ENCODE measurements at regions not wholly inside any gene's neighbourhood (a gene's known extent, or its start where the extent isn't known, plus 50 kb on each side); places are given as distances from the start of the nearest gene placed in this dataset.

DNA sequence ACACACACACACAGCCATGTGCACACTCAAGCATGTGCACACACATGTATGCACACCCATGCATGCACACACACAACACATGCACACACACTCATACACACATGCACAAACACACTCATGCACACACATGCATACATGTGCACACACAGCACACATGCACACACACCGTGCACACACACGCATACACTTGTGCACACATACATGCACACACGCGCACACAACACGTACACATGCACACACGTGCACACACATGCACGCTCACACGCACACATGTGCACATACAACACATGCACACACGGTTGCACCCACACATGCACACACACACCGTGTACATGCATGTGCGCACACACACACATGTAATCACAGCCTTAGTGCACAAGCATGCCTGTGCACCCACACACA, 230.4 kb upstream of the GSE1 start:
- H3K27ac ChIP-seq (ENCODE audit: low read depth, low read length), result no peak overlapping the region
- no peaks in the 10 kb centered on the region for H3K27me3 ChIP-seq (ENCODE audit: control insufficient read depth, insufficient read depth, low read length)
- no peaks in the 10 kb centered on the region for H3K36me3 ChIP-seq (ENCODE audit: control insufficient read depth, insufficient read depth, low read length)
- no peak overlapping the region for H3K4me3 ChIP-seq (ENCODE audit: low read length)
- peaks cover 19% of the 10 kb centered on the region for H3K4me1 ChIP-seq (ENCODE audit: control insufficient read depth, insufficient read depth, low read length)
- H3K9ac ChIP-seq (ENCODE audit: low read length), result no peak overlapping the region

DNA sequence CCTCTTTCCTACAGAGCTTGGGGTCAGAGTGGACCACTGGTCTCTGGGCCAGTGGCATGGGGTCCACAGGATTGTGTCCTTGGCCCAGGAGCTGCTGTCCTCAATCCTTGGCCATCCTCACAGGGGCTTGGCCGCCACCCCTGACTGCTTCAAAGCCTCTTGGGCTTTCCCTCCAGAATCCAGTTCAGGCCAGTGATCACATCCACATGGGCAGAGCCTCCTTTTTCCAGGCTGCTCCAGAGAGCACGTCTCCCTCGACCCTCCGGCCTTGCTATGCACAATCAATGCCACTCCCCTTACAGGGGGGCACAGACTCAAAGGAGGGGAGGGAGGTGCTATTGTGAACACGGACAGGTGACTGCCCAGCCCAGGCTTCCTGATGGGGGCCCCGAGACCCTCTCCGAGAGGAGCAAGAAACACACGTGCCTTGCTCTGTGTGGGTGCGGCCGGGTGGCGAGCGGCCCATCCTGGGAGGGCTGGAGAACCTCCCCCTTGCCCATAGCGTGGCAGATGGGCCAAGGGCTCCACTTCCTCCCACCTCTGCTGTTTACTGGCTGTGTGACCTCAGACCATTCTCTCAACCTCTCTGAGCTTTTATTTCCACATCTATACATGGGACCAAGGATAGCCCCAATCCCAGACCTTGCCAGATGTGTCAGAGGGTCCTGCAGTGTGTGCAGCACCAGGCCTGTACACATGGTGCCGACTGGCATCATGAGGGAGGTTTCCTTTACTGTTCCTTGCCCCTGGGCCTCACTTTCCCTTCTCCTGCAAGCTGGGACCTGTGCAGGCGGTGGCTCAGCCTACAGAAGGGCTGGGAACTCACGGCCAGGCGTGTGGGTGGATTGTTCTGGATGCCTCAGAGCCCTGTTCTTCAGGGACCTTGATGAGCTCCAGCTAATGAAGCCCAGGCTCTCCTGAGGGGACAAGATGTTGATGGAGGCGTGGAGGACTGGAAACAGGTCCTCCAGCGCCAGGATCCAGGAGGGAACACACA, 229.0 kb upstream of the GSE1 start:
- Histone ChIP-seq H3K9ac (ENCODE audit: low read length) (no peak overlapping the region), H3K4me3 (ENCODE audit: low read length) (no peak overlapping the region), H3K27me3 (ENCODE audit: control insufficient read depth, insufficient read depth, low read length) (no peaks in the 10 kb centered on the region), H3K36me3 (ENCODE audit: control insufficient read depth, insufficient read depth, low read length) (no peaks in the 10 kb centered on the region), H3K4me1 (ENCODE audit: control insufficient read depth, insufficient read depth, low read length) (peaks cover 14% of the 10 kb centered on the region), H3K27ac (ENCODE audit: low read depth, low read length) (no peak overlapping the region)

DNA sequence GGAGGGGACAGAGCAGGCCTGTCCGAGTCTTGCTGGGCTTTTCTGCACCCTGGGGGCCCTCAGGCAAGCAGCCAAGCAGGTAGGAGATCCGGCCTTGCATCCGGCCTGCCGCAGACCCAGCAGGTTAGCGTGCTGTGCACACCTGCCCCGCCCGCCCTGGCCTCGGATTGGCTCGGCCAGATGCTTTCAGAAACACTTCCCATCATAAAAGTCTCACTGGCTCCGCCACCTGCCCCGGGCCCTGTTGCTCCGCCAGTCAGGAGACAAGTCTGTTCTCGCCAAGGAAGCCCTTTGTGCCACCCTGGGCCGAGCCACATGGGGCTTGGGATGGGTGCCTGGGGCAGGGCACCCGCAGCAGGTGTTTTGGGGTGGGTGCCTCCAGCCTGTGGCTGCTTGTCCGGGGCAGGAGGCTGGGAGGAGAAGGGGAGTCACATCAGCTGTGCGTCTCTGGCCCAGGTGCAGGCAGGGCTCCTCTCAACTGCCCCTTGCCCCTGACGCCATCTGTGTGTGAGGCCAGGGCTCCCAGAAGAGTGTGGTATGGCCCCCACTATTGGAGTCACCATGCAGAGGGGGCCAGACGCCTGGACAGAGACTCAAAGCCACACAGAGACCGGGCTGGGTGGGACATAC, 228.2 kb upstream of the GSE1 start:
- no peaks in the 10 kb centered on the region for H3K36me3 ChIP-seq (ENCODE audit: control insufficient read depth, insufficient read depth, low read length)
- peaks cover 14% of the 10 kb centered on the region for H3K4me1 ChIP-seq (ENCODE audit: control insufficient read depth, insufficient read depth, low read length)
- H3K27ac ChIP-seq (ENCODE audit: low read depth, low read length), result no peak overlapping the region
- no peak overlapping the region for H3K9ac ChIP-seq (ENCODE audit: low read length)
- no peaks in the 10 kb centered on the region for H3K27me3 ChIP-seq (ENCODE audit: control insufficient read depth, insufficient read depth, low read length)
- no peak overlapping the region for H3K4me3 ChIP-seq (ENCODE audit: low read length)

DNA sequence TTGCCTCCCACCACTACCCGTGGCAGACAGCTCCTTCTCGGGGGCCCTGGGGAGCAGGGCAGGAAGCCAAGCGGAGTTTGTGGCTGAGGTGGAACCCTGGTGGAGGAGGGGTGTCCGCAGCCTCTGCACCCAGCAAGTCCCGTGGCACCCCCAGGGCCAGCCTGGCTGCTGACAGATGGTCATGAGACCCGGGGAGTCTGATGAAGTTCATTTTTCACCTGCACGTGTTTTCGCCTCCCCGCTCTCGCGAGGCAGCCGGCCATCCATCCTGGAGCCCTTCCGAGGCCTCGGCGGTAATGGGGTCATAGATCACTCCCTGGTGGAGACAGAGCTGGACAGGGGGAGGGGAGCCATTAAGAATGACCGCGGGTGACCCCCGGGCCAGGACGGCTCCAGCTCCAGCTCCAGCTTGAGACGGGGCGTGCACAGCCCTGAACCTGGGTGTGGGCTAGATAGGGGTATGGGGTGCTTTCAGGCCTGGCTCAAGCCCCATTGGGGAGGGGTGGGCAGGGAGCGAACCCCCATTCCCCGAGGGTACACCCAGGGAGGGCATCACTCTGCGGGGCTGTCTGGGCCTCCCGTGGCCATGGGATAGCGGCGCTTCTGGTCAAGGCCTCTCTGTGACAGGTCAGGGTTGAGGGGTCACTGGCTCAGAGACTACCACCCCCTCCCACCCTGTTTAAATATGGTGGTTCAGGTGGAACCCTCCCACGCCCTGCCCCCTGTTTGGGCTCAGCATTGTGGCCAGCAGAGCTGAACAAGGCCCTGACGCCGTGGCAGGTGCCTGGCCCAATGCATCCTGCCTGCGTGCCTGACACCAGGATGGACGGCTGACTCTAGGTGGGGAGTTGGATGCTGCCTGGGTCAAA, 227.4 kb upstream of the GSE1 start:
- Histone ChIP-seq H3K27ac (ENCODE audit: low read depth, low read length) (no peak overlapping the region), H3K4me1 (ENCODE audit: control insufficient read depth, insufficient read depth, low read length) (peaks cover 17% of the 10 kb centered on the region), H3K4me3 (ENCODE audit: low read length) (no peak overlapping the region), H3K36me3 (ENCODE audit: control insufficient read depth, insufficient read depth, low read length) (no peaks in the 10 kb centered on the region), H3K9ac (ENCODE audit: low read length) (no peak overlapping the region), H3K27me3 (ENCODE audit: control insufficient read depth, insufficient read depth, low read length) (no peaks in the 10 kb centered on the region)

DNA sequence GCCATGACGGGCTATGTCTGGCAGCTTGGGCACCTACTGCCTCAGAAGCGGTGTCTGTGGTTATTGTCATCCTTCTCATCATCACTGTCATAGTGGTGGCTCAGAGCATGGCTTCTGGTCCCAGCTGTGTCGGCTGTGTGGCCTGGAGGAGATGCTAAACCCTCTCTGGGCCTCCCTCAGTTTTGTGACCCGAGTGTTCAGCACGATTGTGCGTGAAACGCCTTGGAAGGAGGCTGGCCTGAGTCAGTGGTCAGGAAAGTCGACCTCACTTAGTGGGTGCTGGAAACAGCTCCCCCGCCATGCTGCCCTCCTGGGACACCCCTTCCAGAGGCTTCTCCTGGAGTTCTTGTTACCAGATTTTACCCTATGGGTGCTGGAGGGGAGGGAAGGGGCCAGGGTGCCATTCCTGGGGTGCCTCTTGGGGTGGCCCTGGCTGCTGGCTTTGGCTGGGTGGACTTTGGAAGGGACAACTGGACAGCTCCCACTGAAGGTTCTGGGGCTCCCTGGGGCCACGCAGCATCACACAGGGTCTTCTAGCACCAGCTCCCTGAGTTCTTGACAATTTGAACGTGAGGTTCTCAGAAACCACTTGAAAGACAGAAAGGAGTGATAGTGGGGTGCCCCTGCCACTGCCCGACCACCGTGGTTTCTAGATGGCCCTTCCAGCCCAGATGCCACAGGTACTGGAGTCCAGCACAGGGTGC, 226.5 kb upstream of the GSE1 start:
- no peak overlapping the region for H3K27ac ChIP-seq (ENCODE audit: low read depth, low read length)
- H3K9ac ChIP-seq (ENCODE audit: low read length), result no peak overlapping the region
- no peaks in the 10 kb centered on the region for H3K36me3 ChIP-seq (ENCODE audit: control insufficient read depth, insufficient read depth, low read length)
- H3K4me1 ChIP-seq (ENCODE audit: control insufficient read depth, insufficient read depth, low read length), result peaks cover 10% of the 10 kb centered on the region
- no peaks in the 10 kb centered on the region for H3K27me3 ChIP-seq (ENCODE audit: control insufficient read depth, insufficient read depth, low read length)
- no peak overlapping the region for H3K4me3 ChIP-seq (ENCODE audit: low read length)

DNA sequence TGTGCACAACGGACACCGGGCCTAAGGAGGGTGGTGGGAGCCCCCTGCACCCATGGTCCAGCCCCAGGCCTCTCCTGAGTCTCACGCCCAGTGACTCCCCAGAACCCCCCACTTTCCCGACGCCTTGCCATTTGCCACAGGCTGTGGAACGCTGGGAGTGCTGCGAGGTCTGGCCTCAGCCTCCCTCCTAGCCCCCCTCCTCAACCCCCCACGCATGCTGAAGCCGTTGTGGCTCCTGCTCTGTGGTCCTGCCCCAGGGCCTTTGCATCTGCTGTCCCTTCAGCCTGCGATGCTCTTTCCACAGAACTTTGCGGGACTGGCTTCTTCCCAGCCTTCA, 226.0 kb upstream of the GSE1 start:
- no peak overlapping the region for H3K9ac ChIP-seq (ENCODE audit: low read length)
- peaks cover 5% of the 10 kb centered on the region for H3K4me1 ChIP-seq (ENCODE audit: control insufficient read depth, insufficient read depth, low read length)
- H3K36me3 ChIP-seq (ENCODE audit: control insufficient read depth, insufficient read depth, low read length), result no peaks in the 10 kb centered on the region
- H3K27ac ChIP-seq (ENCODE audit: low read depth, low read length), result no peak overlapping the region
- no peak overlapping the region for H3K4me3 ChIP-seq (ENCODE audit: low read length)
- H3K27me3 ChIP-seq (ENCODE audit: control insufficient read depth, insufficient read depth, low read length), result no peaks in the 10 kb centered on the region

DNA sequence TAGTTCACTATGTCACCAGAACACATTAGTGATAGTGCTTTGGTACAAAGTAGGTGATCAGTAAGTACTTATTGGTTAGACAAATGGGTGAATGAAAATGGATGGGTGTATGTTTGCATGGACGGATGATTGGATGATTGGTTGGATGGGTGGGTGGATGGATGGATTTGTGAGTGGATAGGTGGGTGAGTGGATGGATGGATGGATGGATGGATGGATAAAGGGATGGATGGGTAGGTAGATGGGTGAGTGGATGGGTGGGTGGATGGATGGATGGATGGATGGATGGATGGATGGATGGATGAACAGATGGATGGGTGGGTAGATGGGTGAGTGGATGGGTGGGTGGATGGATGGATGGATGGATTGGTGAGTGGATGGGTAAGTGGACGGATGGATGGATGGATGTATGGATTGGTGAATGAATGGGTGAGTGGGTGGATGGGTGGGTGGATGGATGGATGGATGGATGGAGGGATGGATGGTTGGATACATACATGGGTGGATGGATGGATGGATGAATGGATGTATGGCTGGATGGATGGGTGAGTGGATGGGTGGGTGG, 225.3 kb upstream of the GSE1 start:
- Histone ChIP-seq H3K4me3 (ENCODE audit: low read length) (no peak overlapping the region), H3K27me3 (ENCODE audit: control insufficient read depth, insufficient read depth, low read length) (no peaks in the 10 kb centered on the region), H3K27ac (ENCODE audit: low read depth, low read length) (no peak overlapping the region), H3K4me1 (ENCODE audit: control insufficient read depth, insufficient read depth, low read length) (peaks cover 3% of the 10 kb centered on the region), H3K36me3 (ENCODE audit: control insufficient read depth, insufficient read depth, low read length) (no peaks in the 10 kb centered on the region), H3K9ac (ENCODE audit: low read length) (no peak overlapping the region)

DNA sequence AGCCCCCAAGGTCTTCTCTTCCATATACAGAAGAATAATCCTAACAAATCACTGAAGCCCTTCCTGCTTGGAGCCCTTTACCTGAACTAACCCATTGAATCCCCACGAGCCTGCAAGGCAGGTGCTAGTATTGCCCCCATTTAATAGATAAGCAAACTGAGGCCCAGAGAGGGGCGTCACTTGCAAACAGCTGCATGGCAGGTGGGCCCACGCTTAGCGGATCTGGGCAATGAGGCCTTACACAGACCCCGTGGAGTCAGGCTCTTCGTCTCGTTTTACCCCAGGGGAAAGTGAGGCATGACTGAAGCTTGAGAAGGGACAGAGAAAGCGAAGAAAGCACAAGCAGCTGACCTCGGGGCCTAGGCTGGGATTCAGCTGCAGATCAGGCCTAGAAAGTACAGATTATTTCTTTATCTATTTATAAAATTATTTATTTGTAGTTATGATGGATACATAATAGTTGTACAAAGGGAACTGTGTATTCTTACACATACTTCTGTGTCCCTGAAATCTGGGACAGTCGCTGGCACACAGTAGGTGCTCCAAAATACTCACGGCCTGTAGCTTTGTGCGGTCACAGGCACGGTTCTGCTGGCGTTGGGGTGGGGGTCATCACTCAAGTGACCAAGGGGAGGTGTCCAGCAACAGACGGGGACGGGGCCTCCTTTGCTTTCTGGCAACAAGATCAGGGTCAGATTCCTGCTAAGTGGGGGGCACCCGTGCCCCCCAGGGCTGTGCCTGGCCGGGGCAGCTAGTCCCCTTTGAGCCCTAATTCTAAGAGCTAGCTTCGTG, 223.2 kb upstream of the GSE1 start:
- no peak overlapping the region for H3K9ac ChIP-seq (ENCODE audit: low read length)
- H3K36me3 ChIP-seq (ENCODE audit: control insufficient read depth, insufficient read depth, low read length), result no peaks in the 10 kb centered on the region
- peak overlapping the region; percentile 72 for H3K27ac ChIP-seq (ENCODE audit: low read depth, low read length)
- no peaks in the 10 kb centered on the region for H3K27me3 ChIP-seq (ENCODE audit: control insufficient read depth, insufficient read depth, low read length)
- peaks cover 10% of the 10 kb centered on the region for H3K4me1 ChIP-seq (ENCODE audit: control insufficient read depth, insufficient read depth, low read length)
- no peak overlapping the region for H3K4me3 ChIP-seq (ENCODE audit: low read length)

DNA sequence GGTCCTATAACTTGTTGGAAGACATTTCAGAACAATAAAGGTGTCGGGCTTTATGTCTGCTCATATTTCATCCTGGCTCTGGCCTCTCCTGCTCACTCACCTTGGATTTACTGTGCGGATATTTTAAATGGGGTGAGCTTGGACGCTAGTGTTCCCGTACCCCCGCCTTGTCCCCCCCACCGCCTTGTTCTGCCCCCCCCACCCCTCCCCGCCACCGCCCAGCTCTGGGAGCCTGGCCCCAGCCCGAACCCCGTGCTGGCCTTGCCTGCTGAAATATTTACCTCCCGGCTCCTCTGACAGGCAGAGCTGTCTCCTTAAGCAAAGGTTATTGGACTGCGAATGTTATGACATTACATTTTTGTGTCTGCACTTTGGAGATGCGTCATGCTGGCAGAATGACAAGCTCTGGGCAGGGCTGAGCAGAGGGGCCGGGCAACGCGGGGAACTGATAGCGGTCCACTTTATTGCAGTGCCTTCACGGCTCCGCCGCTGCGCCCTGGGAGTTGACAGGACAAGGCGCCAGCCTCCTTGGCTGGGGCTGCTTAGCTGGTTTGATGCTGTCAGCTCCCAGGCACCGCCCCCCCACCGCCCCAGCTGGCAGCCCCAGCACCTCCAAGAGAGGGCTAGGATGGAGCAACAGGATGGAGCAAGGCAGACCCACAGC, 222.5 kb upstream of the GSE1 start:
- H3K4me3 ChIP-seq (ENCODE audit: low read length), result no peak overlapping the region
- no peaks in the 10 kb centered on the region for H3K27me3 ChIP-seq (ENCODE audit: control insufficient read depth, insufficient read depth, low read length)
- H3K4me1 ChIP-seq (ENCODE audit: control insufficient read depth, insufficient read depth, low read length), result peaks cover 15% of the 10 kb centered on the region
- H3K27ac ChIP-seq (ENCODE audit: low read depth, low read length), result peak overlapping the region; percentile 76
- H3K36me3 ChIP-seq (ENCODE audit: control insufficient read depth, insufficient read depth, low read length), result no peaks in the 10 kb centered on the region
- no peak overlapping the region for H3K9ac ChIP-seq (ENCODE audit: low read length)

DNA sequence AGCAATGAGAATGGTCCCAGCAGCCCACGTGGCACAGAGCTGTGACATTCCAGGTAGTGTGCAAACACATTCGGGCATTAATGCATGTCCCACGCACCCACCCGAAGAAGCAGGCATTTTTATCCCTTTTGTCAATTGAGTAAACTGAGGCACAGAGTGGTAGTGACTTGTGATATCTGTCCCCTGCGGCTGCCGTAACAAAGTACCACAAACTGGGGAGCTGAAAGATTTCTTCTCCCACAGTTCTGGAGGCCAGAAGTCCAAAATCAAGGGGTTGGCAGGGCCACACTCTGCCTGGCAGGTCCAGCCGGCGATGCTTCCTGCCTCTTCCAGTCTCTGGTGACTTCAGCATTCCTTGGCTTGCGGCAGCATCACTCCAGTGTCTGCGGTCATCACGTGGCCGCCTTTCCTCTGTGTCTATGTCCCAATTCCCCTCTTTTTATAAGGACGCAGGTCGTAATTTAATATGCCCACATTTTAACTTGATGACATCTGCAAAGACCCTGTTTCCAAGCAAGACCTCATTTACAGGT, 221.9 kb upstream of the GSE1 start:
- Histone ChIP-seq H3K27me3 (ENCODE audit: control insufficient read depth, insufficient read depth, low read length) (no peaks in the 10 kb centered on the region), H3K36me3 (ENCODE audit: control insufficient read depth, insufficient read depth, low read length) (no peaks in the 10 kb centered on the region), H3K4me3 (ENCODE audit: low read length) (no peak overlapping the region), H3K9ac (ENCODE audit: low read length) (no peak overlapping the region), H3K4me1 (ENCODE audit: control insufficient read depth, insufficient read depth, low read length) (peaks cover 21% of the 10 kb centered on the region), H3K27ac (ENCODE audit: low read depth, low read length) (peak overlapping the region; percentile 76)
